HL-60 (cell line): ENCODE measurements at regions not wholly inside any gene's neighbourhood (a gene's known extent, or its start where the extent isn't known, plus 50 kb on each side); places are given as distances from the start of the nearest gene placed in this dataset.
"Not testable (repeated sequence)": the region's sequence is repeated elsewhere in the genome, so short reads cannot be mapped to it uniquely, and the experiment has no call there.

Source experiments
- GABPA ChIP-seq: IDR thresholded peaks from 2 replicates; pipeline ENCODE4 v1.6.1; 2012; ENCODE audit warnings: low read depth
- POLR2AphosphoS5 ChIP-seq: IDR thresholded peaks from 2 replicates; pipeline ENCODE4 v1.6.1; 2012; ENCODE audit warnings: low read depth
- TF ChIP-seq, protein P1 (sequence below): IDR thresholded peaks from 2 replicates; pipeline ENCODE4 v1.6.1; 2012; ENCODE audit warnings: low read depth; ENCODE audit not compliant: insufficient replicate concordance
- TF ChIP-seq, protein P2 (sequence below): IDR thresholded peaks from one replicate; pipeline ENCODE4 v1.5.1; 2011; ENCODE audit warnings: low read length, control low read depth, inconsistent platforms; ENCODE audit not compliant: insufficient read depth

DNA sequence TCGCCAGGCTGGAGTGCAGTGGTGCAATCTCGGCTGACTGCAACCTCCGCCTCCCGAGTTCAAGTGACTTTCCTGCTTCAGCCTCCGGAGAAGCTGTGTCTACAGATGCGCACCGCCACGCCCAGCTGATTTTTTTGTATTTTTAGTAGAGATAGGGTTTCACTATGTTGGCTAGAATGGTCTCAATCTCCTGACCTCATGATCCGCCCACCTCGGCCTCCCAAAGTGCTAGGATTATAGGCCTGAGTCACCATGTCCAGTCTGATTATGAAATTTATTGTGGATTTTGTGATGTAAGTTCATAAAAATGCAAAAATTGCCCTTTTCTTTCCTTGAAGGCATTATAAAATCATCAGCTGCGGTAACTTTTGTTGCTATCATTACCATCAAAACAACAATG lies 1688.3 kb upstream of the ADGRL3 start:
- TF ChIP-seq, protein P1, sequence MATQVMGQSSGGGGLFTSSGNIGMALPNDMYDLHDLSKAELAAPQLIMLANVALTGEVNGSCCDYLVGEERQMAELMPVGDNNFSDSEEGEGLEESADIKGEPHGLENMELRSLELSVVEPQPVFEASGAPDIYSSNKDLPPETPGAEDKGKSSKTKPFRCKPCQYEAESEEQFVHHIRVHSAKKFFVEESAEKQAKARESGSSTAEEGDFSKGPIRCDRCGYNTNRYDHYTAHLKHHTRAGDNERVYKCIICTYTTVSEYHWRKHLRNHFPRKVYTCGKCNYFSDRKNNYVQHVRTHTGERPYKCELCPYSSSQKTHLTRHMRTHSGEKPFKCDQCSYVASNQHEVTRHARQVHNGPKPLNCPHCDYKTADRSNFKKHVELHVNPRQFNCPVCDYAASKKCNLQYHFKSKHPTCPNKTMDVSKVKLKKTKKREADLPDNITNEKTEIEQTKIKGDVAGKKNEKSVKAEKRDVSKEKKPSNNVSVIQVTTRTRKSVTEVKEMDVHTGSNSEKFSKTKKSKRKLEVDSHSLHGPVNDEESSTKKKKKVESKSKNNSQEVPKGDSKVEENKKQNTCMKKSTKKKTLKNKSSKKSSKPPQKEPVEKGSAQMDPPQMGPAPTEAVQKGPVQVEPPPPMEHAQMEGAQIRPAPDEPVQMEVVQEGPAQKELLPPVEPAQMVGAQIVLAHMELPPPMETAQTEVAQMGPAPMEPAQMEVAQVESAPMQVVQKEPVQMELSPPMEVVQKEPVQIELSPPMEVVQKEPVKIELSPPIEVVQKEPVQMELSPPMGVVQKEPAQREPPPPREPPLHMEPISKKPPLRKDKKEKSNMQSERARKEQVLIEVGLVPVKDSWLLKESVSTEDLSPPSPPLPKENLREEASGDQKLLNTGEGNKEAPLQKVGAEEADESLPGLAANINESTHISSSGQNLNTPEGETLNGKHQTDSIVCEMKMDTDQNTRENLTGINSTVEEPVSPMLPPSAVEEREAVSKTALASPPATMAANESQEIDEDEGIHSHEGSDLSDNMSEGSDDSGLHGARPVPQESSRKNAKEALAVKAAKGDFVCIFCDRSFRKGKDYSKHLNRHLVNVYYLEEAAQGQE = not testable (repeated sequence)
- TF ChIP-seq, protein P2, sequence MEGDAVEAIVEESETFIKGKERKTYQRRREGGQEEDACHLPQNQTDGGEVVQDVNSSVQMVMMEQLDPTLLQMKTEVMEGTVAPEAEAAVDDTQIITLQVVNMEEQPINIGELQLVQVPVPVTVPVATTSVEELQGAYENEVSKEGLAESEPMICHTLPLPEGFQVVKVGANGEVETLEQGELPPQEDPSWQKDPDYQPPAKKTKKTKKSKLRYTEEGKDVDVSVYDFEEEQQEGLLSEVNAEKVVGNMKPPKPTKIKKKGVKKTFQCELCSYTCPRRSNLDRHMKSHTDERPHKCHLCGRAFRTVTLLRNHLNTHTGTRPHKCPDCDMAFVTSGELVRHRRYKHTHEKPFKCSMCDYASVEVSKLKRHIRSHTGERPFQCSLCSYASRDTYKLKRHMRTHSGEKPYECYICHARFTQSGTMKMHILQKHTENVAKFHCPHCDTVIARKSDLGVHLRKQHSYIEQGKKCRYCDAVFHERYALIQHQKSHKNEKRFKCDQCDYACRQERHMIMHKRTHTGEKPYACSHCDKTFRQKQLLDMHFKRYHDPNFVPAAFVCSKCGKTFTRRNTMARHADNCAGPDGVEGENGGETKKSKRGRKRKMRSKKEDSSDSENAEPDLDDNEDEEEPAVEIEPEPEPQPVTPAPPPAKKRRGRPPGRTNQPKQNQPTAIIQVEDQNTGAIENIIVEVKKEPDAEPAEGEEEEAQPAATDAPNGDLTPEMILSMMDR = not testable (repeated sequence)
- not testable (repeated sequence) for TF ChIP-seq POLR2AphosphoS5, GABPA
